GM13977 (cell line): ENCODE measurements at regions not wholly inside any gene's neighbourhood (a gene's known extent, or its start where the extent isn't known, plus 50 kb on each side); places are given as distances from the start of the nearest gene placed in this dataset.
"Not testable (repeated sequence)": the region's sequence is repeated elsewhere in the genome, so short reads cannot be mapped to it uniquely, and the experiment has no call there.

Source experiments
- DNase-seq: peaks from one replicate; pipeline ENCODE4 v3.0.0; 2012; ENCODE audit warnings: low spot score
- CTCF ChIP-seq: IDR thresholded peaks from 2 replicates; pipeline ENCODE4 v1.5.1; 2012; ENCODE audit warnings: mild to moderate bottlenecking, control low read depth; ENCODE audit not compliant: insufficient read depth; ENCODE audit errors: extremely low read depth, missing control alignments
- in situ Hi-C: fragments of 300-500 bp; cut with MboI; formaldehyde crosslinking; loops from one replicate; pipeline ENCODE4 v1.12.0; 2022; ENCODE audit warnings: low sequenced_read_pairs, low pct_unique_long_range_greater_than_20kb, mixed read lengths, inconsistent platforms; ENCODE audit not compliant: unreplicated experiment

DNA sequence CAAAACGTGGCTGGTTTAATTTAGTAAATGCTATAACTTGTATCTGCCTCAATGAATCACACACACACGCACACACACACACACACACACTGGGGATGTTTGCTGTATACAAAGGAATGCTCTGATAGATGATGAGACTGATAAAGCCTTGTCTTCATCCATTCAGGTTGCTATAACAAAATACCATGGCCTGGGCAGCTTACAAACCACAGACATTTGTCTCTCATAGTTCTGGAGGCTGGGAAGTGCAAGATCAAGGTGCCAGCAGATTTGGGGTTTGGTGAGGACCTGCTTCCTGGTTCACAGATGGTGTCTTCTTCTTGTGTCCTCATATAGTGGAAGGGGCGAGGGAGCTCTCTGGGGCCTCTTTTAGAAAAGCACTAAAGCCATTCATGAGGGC lies 149.5 kb upstream of the HDAC4 start:
- no peak for TF ChIP-seq CTCF
- in situ Hi-C loops: no loop called here
- DNase-seq: no peak

DNA sequence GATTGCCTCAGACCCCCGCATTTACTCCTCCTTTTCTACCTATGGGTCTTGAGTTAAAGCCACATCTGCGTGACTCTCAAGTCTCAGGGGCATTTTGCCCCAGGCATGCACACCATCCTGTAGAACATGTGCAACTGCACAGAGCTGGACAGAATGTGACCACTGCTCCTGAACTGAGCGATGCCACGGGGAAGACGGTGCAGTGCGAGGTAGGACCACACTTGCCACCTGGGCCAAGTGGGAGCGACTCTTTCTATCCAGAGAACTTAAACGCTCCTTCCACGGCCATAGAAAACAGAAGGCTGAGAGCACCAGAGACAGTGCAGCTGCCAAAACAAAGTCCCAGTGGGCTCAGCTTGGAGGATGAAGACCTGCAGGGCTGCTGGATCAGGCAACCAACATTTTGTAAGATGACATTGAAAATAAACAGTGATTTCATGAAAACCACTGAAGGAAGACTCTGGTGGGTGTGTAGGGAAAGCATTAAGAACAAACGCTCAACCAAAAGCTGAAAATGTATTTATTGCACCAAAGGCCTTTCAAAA lies 149.0 kb upstream of the HDAC4 start:
- DNase-seq: no peak
- in situ Hi-C loops: no loop called here
- no peak for TF ChIP-seq CTCF

DNA sequence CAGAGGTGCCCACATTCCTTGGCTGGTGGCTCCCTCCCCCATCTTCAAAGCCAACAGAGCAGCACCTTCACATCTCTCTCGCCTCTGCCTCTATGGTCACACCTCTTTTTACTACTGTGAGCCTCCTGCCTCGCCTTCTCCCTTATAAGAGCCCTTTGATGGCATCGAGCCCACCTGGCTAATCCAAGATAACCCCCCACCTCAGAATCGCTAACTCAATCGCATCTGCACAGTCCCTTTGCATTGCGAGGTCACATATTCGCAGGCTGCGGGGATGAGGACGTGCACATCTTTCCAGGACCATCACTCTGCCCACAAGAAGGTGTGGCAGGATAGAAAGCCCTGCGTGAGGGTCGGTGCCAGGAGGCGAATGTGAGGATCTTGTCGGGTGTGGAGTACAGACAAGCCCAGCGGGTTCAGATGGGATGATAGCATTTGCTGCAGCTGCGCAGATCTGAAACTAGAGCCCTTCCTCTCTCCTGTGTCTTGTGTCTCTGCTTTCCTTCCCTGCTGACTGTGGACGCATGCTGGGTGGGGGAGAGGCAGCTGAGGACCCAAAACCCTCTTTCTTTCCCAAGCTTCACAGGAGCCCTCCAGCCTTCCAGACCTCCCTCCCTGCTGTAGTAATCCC lies 148.3 kb upstream of the HDAC4 start:
- no peak for DNase-seq
- TF ChIP-seq CTCF: no peak
- in situ Hi-C loops: no loop called here

GRCh38 chr2:239548451-239548871 lies 147.6 kb upstream of the HDAC4 start:
- DNase-seq: no peak
- TF ChIP-seq CTCF: no peak
- in situ Hi-C loops: no loop called here

DNA sequence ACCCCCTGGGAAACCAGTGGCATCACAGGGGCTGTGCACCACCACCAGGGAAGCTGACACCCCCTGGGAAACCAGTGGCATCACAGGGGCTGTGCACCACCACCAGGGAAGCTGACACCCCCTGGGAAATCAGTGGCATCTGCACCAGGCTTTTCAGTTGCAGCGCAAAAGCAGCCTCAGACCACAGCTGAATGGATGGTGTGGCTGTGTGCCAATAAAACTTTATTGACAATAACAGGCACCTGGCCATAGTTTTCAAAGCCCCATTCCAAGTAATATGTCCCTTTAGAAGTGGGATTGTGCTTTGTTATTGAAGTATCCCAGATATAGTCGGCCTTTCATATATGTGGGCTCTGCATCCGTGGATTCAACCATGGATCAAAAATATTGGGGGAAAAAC lies 146.3 kb upstream of the HDAC4 start:
- DNase-seq, in situ Hi-C loops: not testable (repeated sequence)

DNA sequence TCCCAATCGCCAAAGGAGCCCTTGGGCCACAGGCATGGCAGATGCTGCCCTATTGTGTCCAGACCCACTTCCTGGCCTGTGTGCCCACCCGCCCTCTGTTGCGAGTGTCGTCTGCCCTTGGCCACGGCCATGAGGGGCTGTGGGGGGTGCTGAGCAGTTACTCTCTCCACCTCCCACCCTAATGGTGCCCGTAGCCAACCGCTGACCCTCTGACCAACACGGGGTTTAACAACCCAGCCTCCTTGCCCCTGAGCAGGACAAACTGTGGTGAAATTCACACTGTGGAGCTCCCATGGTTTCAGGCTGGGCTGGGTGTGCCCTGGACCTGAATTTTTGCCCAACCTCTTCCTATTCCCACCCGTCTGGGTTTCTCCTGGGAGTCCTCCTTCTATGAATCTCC lies 145.7 kb upstream of the HDAC4 start:
- no peak for TF ChIP-seq CTCF
- no peak for DNase-seq
- in situ Hi-C loops: no loop called here

- DNase-seq: no peak
- in situ Hi-C loops: no loop called here
- TF ChIP-seq CTCF: no peak
These were observed 145.0 kb upstream of the HDAC4 start for GRCh38 chr2:239545741-239546392.
